ENCODE measurements at regions not wholly inside any gene's neighbourhood (a gene's known extent, or its start where the extent isn't known, plus 50 kb on each side); places are given as distances from the start of the nearest gene placed in this dataset.

GRCh38 chr13:85995788-85996418 is 196.7 kb upstream of the SLITRK6 start (continued):
- no peak for TF ChIP-seq USF2 (IDR thresholded peaks at IDR 0.05; ENCODE audit: low read length)
- TF ChIP-seq YY1 (IDR thresholded peaks at IDR 0.05; ENCODE audit: low read depth, low read length), result no peak
- TF ChIP-seq JUN (IDR thresholded peaks at IDR 0.05; ENCODE audit: low read depth, low read length), result no peak
- TF ChIP-seq POU5F1 (IDR thresholded peaks at IDR 0.05; ENCODE audit: low read depth, low read length), result no peak
